Panc1 (cell line): ENCODE measurements at regions not wholly inside any gene's neighbourhood (a gene's known extent, or its start where the extent isn't known, plus 50 kb on each side); places are given as distances from the start of the nearest gene placed in this dataset.

Experiments used
- ATAC-seq: fragments of 200-7000 bp; cut with Tn5 transposase; 2 replicates; pipeline ENCODE4 v1.9.1; 2020; ENCODE audit warnings: mild to moderate bottlenecking, moderate library complexity
- BruUV-seq: library from RNA; stranded (reverse); fragments of 400-500 nt; replicated peaks from 2 replicates; lab custom pipeline; 2021; lab: Mats Ljungman, UMichigan
- CTCF ChIA-PET: fragments of 300-600 bp; sonication (Branson Sonifier 250); formaldehyde crosslinking; loops from one replicate; lab custom pipeline; 2022; ENCODE audit warnings: antibody characterized with exemption; lab: Charles Lee
- POLR2A ChIA-PET: fragments of 300-600 bp; sonication (Branson Sonifier 250); formaldehyde crosslinking; loops from one replicate; lab custom pipeline; 2022; ENCODE audit warnings: antibody characterized with exemption; lab: Charles Lee
- DNase-seq: peaks from one replicate; pipeline ENCODE4 v3.0.0-alpha.2; 2010; ENCODE audit warnings: low read depth, low spot score
- H3K27ac ChIP-seq: 2 replicates; pipeline ENCODE4 v1.5.1; 2011; ENCODE audit warnings: mild to moderate bottlenecking, low read length, inconsistent platforms
- H3K27me3 ChIP-seq: fragments of 200-500 bp; sonication (Bioruptor generic); 2 replicates; pipeline ENCODE4 v1.6.0; 2014; ENCODE audit warnings: low read length, inconsistent platforms; ENCODE audit not compliant: control insufficient read depth, insufficient read depth
- H3K36me3 ChIP-seq: fragments of 200-500 bp; sonication (Bioruptor generic); 2 replicates; pipeline ENCODE4 v1.5.1; 2014; ENCODE audit warnings: inconsistent platforms, mild to moderate bottlenecking, low read length, moderate library complexity; ENCODE audit not compliant: control insufficient read depth, insufficient read depth
- H3K4me1 ChIP-seq: 2 replicates; pipeline ENCODE4 v1.5.1; 2011; ENCODE audit warnings: inconsistent platforms, mild to moderate bottlenecking, low read length, moderate library complexity; ENCODE audit not compliant: control insufficient read depth, insufficient read depth
- H3K4me3 ChIP-seq, 2 experiments: 2 replicates each; pipeline ENCODE4 v1.5.1; 2011 to 2012; ENCODE audit warnings: low read depth in 2 of 2, low read length in 2 of 2, mild to moderate bottlenecking in 2 of 2, inconsistent platforms in 1 of 2, moderate library complexity in 1 of 2
- H3K9me3 ChIP-seq: fragments of 200-500 bp; sonication (Bioruptor generic); 2 replicates; pipeline ENCODE4 v1.5.1; 2014; ENCODE audit warnings: low read depth, mild to moderate bottlenecking, inconsistent platforms, low read length, moderate library complexity; ENCODE audit not compliant: control insufficient read depth, insufficient read depth
- CTCF ChIP-seq: fragments of 450-650 bp; IDR thresholded peaks from 2 replicates; pipeline ENCODE4 v1.5.1; 2017; ENCODE audit warnings: mild to moderate bottlenecking
- POLR2AphosphoS5 ChIP-seq: IDR thresholded peaks from 2 replicates; pipeline ENCODE4 v1.6.1; 2012; ENCODE audit warnings: mild to moderate bottlenecking, low read depth, low read length, moderate library complexity
- REST ChIP-seq, 2 experiments: IDR thresholded peaks; 2 replicates each; pipeline ENCODE4 v1.6.1; 2011 to 2012; ENCODE audit warnings: low read depth in 2 of 2, control low read depth in 1 of 2, low read length in 1 of 2, mild to moderate bottlenecking in 1 of 2, moderate library complexity in 1 of 2; ENCODE audit not compliant: insufficient read depth in 1 of 2
- SIN3A ChIP-seq: IDR thresholded peaks from 2 replicates; pipeline ENCODE4 v1.6.1; 2012; ENCODE audit warnings: low read depth, mild to moderate bottlenecking, low read length, moderate library complexity, borderline replicate concordance; ENCODE audit not compliant: insufficient read depth
- TCF7L2 ChIP-seq: IDR thresholded peaks from 2 replicates; pipeline ENCODE4 v1.6.1; 2011; ENCODE audit warnings: mild to moderate bottlenecking, low read depth, low read length, inconsistent platforms
- in situ Hi-C: cut with HindIII; loops from 2 replicates; pipeline ENCODE4 v1.10.0; 2016; ENCODE audit warnings: low sequenced_read_pairs, low pct_unique_long_range_greater_than_20kb
- intact Hi-C: fragments of 100-400 bp; cut with micrococcal nuclease; formaldehyde crosslinking; loops from one replicate; pipeline ENCODE4 v1.10.0; 2022; ENCODE audit not compliant: unreplicated experiment

- BruUV-seq, result no TSS peak
- intact Hi-C loops (no loop called here), in situ Hi-C loops (no loop called here)
- Histone ChIP-seq H3K36me3 (no peaks in the 10 kb centered on the region), H3K27me3 (peaks cover 8% of the 10 kb centered on the region), H3K27ac (no peak overlapping the region), H3K4me3 (no peak overlapping the region), H3K9me3 (no peaks in the 10 kb centered on the region), H3K4me1 (no peaks in the 10 kb centered on the region)
- ChIA-PET CTCF (no interaction called here), POLR2A (no interaction called here)
- no peak for DNase-seq
- TF ChIP-seq REST (IDR thresholded peaks at IDR 0.05; ENCODE audit: insufficient read depth in 1 of 2, low read depth in 2 of 2, low read length in 1 of 2) (no peak), POLR2AphosphoS5 (no peak), SIN3A (no peak), CTCF (no peak), TCF7L2 (no peak)
- no peak for ATAC-seq
These were observed 124.5 kb upstream of the CSF3R start for GRCh38 chr1:36607263-36607651.

GRCh38 chr1:36606641-36607262, 124.0 kb upstream of the CSF3R start:
- POLR2A ChIA-PET, result no interaction called here
- in situ Hi-C loops, result no loop called here
- Histone ChIP-seq H3K9me3 (no peaks in the 10 kb centered on the region), H3K27me3 (peaks cover 8% of the 10 kb centered on the region), H3K4me1 (no peaks in the 10 kb centered on the region), H3K27ac (no peak overlapping the region), H3K4me3 (no peak overlapping the region), H3K36me3 (no peaks in the 10 kb centered on the region)
- DNase-seq (no peak), ATAC-seq (no peak)
- BruUV-seq, result no TSS peak
- CTCF ChIA-PET, result no interaction called here
- TF ChIP-seq CTCF, result no peak
- TF ChIP-seq POLR2AphosphoS5, result no peak
- TF ChIP-seq SIN3A, result no peak
- no peak for TF ChIP-seq REST (IDR thresholded peaks at IDR 0.05; ENCODE audit: insufficient read depth in 1 of 2, low read depth in 2 of 2, low read length in 1 of 2)
- TF ChIP-seq TCF7L2, result no peak
- intact Hi-C loops, result no loop called here
